ENCODE measurements at regions not wholly inside any gene's neighbourhood (a gene's known extent, or its start where the extent isn't known, plus 50 kb on each side); places are given as distances from the start of the nearest gene placed in this dataset.
"Not testable (repeated sequence)": the region's sequence is repeated elsewhere in the genome, so short reads cannot be mapped to it uniquely, and the experiment has no call there.

DNA sequence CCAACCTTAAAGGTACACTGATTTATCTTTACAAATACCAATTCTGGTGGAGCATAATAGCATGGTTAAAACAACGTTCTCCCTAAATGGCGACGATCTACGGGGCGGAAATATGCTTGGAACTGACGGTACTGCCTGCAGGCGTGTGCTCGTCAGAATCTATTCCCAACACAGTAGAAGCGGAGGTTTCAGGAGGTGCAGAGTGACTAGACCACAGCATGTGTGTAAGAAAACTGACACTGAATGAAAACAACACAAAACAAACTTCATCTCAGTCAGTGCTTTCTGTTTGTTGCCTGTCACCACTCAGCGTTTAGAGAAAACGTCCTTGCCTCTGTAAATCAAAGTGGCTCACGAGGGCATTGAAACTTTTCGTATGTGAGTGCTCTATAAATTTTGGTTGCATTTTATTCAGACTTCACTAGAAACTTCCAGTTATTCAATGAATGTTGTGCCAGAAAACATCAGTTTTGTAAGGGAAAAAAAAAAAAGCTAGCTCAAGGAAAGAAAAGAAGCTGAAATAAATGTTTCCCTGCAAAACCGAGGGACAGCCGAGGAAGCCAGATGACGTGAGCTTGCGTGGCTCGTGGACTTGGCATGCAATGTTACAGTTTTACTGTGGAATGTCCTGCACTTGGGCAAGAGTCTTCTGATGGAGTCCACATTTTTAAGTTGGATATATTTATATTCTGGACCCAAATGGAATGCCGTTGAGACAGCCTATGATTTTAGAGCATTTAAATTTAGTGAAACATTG is 210.4 kb downstream of the LAT start:
- TF ChIP-seq, protein P1, sequence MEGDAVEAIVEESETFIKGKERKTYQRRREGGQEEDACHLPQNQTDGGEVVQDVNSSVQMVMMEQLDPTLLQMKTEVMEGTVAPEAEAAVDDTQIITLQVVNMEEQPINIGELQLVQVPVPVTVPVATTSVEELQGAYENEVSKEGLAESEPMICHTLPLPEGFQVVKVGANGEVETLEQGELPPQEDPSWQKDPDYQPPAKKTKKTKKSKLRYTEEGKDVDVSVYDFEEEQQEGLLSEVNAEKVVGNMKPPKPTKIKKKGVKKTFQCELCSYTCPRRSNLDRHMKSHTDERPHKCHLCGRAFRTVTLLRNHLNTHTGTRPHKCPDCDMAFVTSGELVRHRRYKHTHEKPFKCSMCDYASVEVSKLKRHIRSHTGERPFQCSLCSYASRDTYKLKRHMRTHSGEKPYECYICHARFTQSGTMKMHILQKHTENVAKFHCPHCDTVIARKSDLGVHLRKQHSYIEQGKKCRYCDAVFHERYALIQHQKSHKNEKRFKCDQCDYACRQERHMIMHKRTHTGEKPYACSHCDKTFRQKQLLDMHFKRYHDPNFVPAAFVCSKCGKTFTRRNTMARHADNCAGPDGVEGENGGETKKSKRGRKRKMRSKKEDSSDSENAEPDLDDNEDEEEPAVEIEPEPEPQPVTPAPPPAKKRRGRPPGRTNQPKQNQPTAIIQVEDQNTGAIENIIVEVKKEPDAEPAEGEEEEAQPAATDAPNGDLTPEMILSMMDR (IDR thresholded peaks at IDR 0.05 in 4 of 5, conservative IDR thresholded peaks at IDR 0.05 in 1 of 5) = not testable (repeated sequence)
- TF ChIP-seq POLR2A (IDR thresholded peaks at IDR 0.05) = not testable (repeated sequence)

Data from gastrocnemius medialis (tissue), 4 donors.